ENCODE measurements at regions not wholly inside any gene's neighbourhood (a gene's known extent, or its start where the extent isn't known, plus 50 kb on each side); places are given as distances from the start of the nearest gene placed in this dataset.
A peak's percentile ranks its signal among the peaks of the same experiment; 100 is the strongest.

- DNase-seq (ENCODE audit: low read depth in 2 of 2): peak in 1 of 2 donors; percentile 59
Measured at GRCh38 chr10:4267086-4267773, 482.2 kb upstream of the KLF6 start.

GRCh38 chr10:4266416-4267085 lies 481.5 kb upstream of the KLF6 start:
- peak in 1 of 2 donors; percentile 78 for DNase-seq (ENCODE audit: low read depth in 2 of 2)

- no peak for DNase-seq (ENCODE audit: low read depth in 2 of 2)
Measured at GRCh38 chr10:4265964-4266363, 481.0 kb upstream of the KLF6 start.

GRCh38 chr10:4264209-4264865 lies 479.3 kb upstream of the KLF6 start:
- no peak for DNase-seq (ENCODE audit: low read depth in 2 of 2)

GRCh38 chr10:4263601-4263921 lies 478.6 kb upstream of the KLF6 start:
- DNase-seq (ENCODE audit: low read depth in 2 of 2): no peak

GRCh38 chr10:4262870-4263600 lies 478.0 kb upstream of the KLF6 start:
- DNase-seq (ENCODE audit: low read depth in 2 of 2): peak in 1 of 2 donors; percentile 47

GRCh38 chr10:4262449-4262848 lies 477.4 kb upstream of the KLF6 start:
- DNase-seq (ENCODE audit: low read depth in 2 of 2): no peak

GRCh38 chr10:4260483-4261124 lies 475.6 kb upstream of the KLF6 start:
- peak; percentile 97 to 99 for DNase-seq (ENCODE audit: low read depth in 2 of 2)

GRCh38 chr10:4257939-4258465 lies 473.0 kb upstream of the KLF6 start:
- no peak for DNase-seq (ENCODE audit: low read depth in 2 of 2)

GRCh38 chr10:4256971-4257370 lies 472.0 kb upstream of the KLF6 start:
- no peak for DNase-seq (ENCODE audit: low read depth in 2 of 2)

- no peak for DNase-seq (ENCODE audit: low read depth in 2 of 2)
Measured at GRCh38 chr10:4255751-4256150, 470.7 kb upstream of the KLF6 start.

- DNase-seq (ENCODE audit: low read depth in 2 of 2): no peak
Measured at GRCh38 chr10:4254101-4254994, 469.3 kb upstream of the KLF6 start.

- DNase-seq (ENCODE audit: low read depth in 2 of 2): no peak
Measured at GRCh38 chr10:4252701-4253100, 467.7 kb upstream of the KLF6 start.

GRCh38 chr10:4250587-4250887 lies 465.5 kb upstream of the KLF6 start:
- DNase-seq (ENCODE audit: low read depth in 2 of 2): no peak

- no peak for DNase-seq (ENCODE audit: low read depth in 2 of 2)
Measured at GRCh38 chr10:4249841-4250586, 465.0 kb upstream of the KLF6 start.

- DNase-seq (ENCODE audit: low read depth in 2 of 2): peak in 1 of 2 donors; percentile 57
Measured at GRCh38 chr10:4247379-4247778, 462.4 kb upstream of the KLF6 start.

GRCh38 chr10:4246881-4247358 lies 461.9 kb upstream of the KLF6 start:
- peak in 1 of 2 donors; percentile 76 for DNase-seq (ENCODE audit: low read depth in 2 of 2)

- peak; percentile 72 to 97 for DNase-seq (ENCODE audit: low read depth in 2 of 2)
Measured at GRCh38 chr10:4243651-4244050, 458.6 kb upstream of the KLF6 start.

- no peak for DNase-seq (ENCODE audit: low read depth in 2 of 2)
Measured at GRCh38 chr10:4243169-4243568, 458.2 kb upstream of the KLF6 start.

- peak; percentile 96 to 98 for DNase-seq (ENCODE audit: low read depth in 2 of 2)
Measured at GRCh38 chr10:4242561-4243035, 457.6 kb upstream of the KLF6 start.

All from dermis microvascular lymphatic vessel endothelial cell (primary cell).